Progenitor cell of endocrine pancreas (in vitro differentiated cells): ENCODE measurements at regions not wholly inside any gene's neighbourhood (a gene's known extent, or its start where the extent isn't known, plus 50 kb on each side); places are given as distances from the start of the nearest gene placed in this dataset.
A peak's percentile ranks its signal among the peaks of the same experiment; 100 is the strongest.

ENCODE experiments used
- DNase-seq: peaks from one replicate; pipeline ENCODE4 v3.0.0; 2021; ENCODE audit warnings: low spot score; ENCODE audit not compliant: unreplicated experiment
- H3K27ac Mint-ChIP-seq: 2 replicates; pipeline ENCODE4 v1.8.0; 2021; ENCODE audit warnings: mild to moderate bottlenecking, moderate library complexity, mixed read lengths
- H3K27me3 Mint-ChIP-seq: 2 replicates; pipeline ENCODE4 v1.8.0; 2021; ENCODE audit warnings: mixed read lengths
- H3K36me3 Mint-ChIP-seq: 2 replicates; pipeline ENCODE4 v1.8.0; 2022; ENCODE audit warnings: mixed read lengths; ENCODE audit not compliant: insufficient read depth
- H3K4me1 Mint-ChIP-seq: 2 replicates; pipeline ENCODE4 v1.8.0; 2021; ENCODE audit warnings: low read depth, mixed read lengths
- H3K4me3 Mint-ChIP-seq: 2 replicates; pipeline ENCODE4 v1.8.0; 2021; ENCODE audit warnings: low read depth, mild to moderate bottlenecking, moderate library complexity, mixed read lengths
- H3K9me3 Mint-ChIP-seq: 2 replicates; pipeline ENCODE4 v1.8.0; 2021; ENCODE audit warnings: low read depth, mixed read lengths
- CTCF ChIP-seq: fragments of 200-600 bp; sonication (generic); IDR thresholded peaks from one replicate; pipeline ENCODE4 v1.5.0; 2021; ENCODE audit warnings: antibody characterized with exemption, mild to moderate bottlenecking; ENCODE audit not compliant: unreplicated experiment

GRCh38 chr1:47709019-47709871 lies 271.4 kb downstream of the FOXD2 start:
- TF ChIP-seq CTCF = peak; percentile 66
- H3K4me1 Mint-ChIP-seq = peaks cover 6% of the 10 kb centered on the region
- no peaks in the 10 kb centered on the region for H3K9me3 Mint-ChIP-seq
- H3K4me3 Mint-ChIP-seq = peak overlapping the region; percentile 63
- H3K27me3 Mint-ChIP-seq = peaks cover 85% of the 10 kb centered on the region
- no peaks in the 10 kb centered on the region for H3K36me3 Mint-ChIP-seq
- DNase-seq = peak; percentile 57
- peak overlapping the region; percentile 78 for H3K27ac Mint-ChIP-seq

DNA sequence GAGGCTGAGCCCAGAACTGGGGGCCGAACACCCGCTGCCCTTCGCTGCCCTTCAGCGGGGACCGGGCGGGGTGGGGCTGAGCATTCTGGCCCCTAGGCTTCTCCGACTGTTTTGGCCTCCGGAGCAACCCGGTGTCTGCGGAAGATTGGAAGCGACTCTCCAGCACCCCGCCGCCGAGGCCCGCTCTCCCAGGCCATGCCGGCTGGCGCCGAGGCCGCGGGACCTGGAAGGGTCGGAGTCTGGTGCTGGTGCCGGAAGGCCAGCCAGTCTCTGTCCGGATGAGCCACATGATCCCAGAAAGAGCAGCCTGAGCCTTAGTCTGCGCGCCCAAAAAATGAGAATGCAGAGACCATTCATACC lies 272.0 kb downstream of the FOXD2 start:
- peak; percentile 32 for DNase-seq
- Mint-ChIP-seq H3K4me3 (peak overlapping the region; percentile 38), H3K9me3 (no peaks in the 10 kb centered on the region), H3K36me3 (no peaks in the 10 kb centered on the region), H3K27me3 (peaks cover 87% of the 10 kb centered on the region), H3K27ac (no peak overlapping the region), H3K4me1 (peaks cover 6% of the 10 kb centered on the region)
- no peak for TF ChIP-seq CTCF

GRCh38 chr1:47710329-47711071 lies 272.7 kb downstream of the FOXD2 start:
- Mint-ChIP-seq H3K4me1 (peaks cover 6% of the 10 kb centered on the region), H3K27ac (no peak overlapping the region), H3K36me3 (no peaks in the 10 kb centered on the region), H3K9me3 (no peaks in the 10 kb centered on the region), H3K4me3 (no peak overlapping the region), H3K27me3 (peaks cover 88% of the 10 kb centered on the region)
- peak; percentile 90 for DNase-seq
- peak; percentile 100 for TF ChIP-seq CTCF
